NCI-H446 treated with DMSO at 0.1 percent for 48 hours (cell line): ENCODE measurements at regions not wholly inside any gene's neighbourhood (a gene's known extent, or its start where the extent isn't known, plus 50 kb on each side); places are given as distances from the start of the nearest gene placed in this dataset.

Source experiments
- DNase-seq: peaks from one replicate; lab custom pipeline; 2025; lab: John Stamatoyannopoulos, UW

DNA sequence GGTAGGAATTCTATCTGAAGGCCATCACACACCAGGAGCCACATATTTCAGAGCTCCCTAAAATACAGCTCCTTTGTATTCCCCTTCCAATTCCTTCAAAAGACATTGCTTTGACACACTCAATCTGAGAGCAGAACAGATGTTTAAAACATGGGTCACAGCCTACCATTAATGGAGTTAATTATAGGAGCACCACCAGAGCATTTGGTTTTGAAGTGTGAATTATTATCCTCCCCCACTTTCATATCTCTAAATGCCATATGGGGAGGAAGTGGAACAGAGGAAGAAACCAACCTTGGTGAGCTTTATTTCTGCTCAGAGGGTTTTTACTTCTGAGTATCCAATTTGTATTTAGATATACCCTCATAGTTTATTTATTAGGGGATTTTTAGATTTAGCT is 50.7 kb upstream of the TNFRSF21 start:
- DNase-seq = no peak

DNA sequence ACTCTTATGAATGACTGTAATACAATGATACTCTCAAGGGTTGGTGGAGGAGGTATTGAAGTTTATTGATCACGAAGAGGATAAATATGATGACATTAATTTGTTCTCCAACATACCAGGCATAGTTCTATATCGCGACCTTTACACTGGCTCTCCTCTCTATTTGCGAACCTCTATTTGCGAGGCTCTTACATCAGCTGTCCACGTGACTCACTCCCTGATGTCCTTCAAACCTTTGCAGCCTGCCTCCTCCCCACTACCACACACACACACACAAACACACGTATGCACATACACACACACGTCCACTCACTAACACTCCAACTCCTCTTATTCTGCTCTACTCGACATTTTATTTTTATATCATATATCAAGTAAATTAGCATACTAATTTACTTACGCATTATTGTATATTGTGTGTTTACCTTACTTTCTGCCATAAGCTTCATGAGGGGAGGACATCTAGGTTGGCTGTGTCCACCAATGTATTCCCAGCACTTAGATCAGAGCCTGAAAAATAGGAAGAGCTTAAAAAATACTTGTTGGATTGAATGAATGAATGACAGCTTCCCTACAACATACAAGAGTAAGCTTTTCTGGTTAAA is 53.3 kb upstream of the TNFRSF21 start:
- DNase-seq = no peak

- DNase-seq = no peak
Measured at GRCh38 chr6:47363736-47364135, 54.0 kb upstream of the TNFRSF21 start.

DNA sequence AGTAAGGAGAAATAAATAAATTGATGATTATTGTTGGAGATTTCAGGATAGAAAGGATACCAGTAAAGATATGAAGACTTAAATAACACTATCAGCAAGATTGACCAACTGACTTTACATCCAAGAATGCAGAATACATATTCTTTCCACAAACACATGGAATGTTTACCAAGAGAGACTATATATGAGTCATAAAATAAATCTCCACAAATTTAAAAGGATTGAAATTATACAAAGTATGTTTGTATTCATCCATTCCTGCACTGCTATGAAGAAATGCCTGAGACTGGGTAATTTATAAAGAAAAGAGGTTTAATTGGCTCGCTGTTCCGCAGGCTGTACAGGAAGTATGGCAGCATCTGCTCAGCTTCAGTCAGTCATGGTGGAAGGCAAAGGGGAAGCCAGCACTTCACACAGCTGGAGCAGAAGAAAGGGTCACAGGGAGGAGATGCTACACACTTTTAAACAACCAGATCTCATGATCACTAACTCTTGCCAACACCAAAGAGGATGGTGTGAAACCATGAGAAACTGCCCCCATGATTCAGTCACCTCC is 56.7 kb upstream of the TNFRSF21 start:
- DNase-seq = no peak

- DNase-seq = no peak
Measured at GRCh38 chr6:47371139-47371869, 61.6 kb upstream of the TNFRSF21 start.

- DNase-seq = no peak
Measured at GRCh38 chr6:47371870-47372255, 62.2 kb upstream of the TNFRSF21 start.

- DNase-seq = no peak
Measured at GRCh38 chr6:47372318-47372717, 62.6 kb upstream of the TNFRSF21 start.

DNA sequence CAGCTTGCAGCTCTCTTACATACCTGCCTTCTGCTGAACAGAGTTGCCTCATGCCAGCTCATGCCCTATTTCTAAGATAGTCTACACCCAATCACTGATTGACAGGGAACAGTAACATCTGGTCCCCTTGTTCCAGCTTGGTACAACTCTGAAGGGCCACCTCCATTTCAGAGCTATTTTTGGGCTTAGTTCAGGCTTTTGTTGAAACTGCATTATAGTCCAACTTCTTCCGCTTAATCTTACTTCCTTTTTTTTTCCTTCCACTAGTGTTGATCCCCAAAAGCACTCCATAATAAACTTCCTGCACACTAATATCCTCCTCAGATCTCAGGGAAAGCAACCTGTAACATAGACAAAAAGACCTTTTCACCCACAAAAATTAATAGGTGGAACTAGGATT is 65.7 kb upstream of the TNFRSF21 start:
- DNase-seq = no peak

GRCh38 chr6:47376930-47377329 is 67.2 kb upstream of the TNFRSF21 start:
- DNase-seq = no peak

- no peak for DNase-seq
Measured at GRCh38 chr6:47377971-47378370, 68.3 kb upstream of the TNFRSF21 start.

DNA sequence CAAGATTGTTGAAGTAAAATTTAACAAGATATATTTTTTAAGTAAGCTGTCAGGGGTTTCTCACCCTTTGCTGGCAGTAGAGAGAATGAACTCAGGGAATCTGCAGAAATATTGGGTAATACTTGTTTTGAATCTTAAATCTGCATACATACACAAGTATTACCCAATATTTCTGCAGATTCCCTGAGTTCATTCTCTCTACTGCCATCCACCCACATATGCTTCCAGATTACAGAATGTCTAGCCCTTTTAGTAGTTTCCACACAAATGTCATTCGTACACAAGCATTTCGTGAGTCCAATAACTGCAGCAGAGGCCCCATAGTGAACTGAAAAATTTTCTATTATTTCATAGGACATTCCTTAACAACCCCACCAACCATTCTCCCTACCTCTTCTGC is 69.6 kb upstream of the TNFRSF21 start:
- DNase-seq = no peak

- no peak for DNase-seq
Measured at GRCh38 chr6:47380251-47380650, 70.5 kb upstream of the TNFRSF21 start.

- DNase-seq = no peak
Measured at GRCh38 chr6:47381036-47381435, 71.3 kb upstream of the TNFRSF21 start.

- DNase-seq = no peak
Measured at GRCh38 chr6:47383360-47383759, 73.7 kb upstream of the TNFRSF21 start.

GRCh38 chr6:47391675-47392074 is 82.0 kb upstream of the TNFRSF21 start:
- DNase-seq = no peak

DNA sequence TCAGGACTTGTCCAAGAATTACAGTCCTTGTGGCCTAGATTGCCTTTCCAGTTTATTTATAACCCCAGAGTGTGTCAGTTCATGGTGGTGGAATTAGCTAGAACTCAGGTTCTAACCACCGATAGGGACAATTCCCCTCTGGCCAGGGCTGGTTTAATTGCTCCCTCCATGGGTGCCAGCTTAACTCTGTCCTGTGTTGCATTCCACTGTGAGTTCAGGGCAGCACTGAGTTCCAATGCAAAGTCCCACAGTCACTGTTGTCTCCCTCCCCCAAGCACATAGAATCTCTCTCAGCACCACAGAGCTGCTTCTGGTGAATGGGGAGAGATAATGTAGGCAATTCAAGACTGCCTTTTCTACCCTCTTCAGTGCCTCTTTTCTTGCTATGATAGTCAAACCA is 82.5 kb upstream of the TNFRSF21 start:
- no peak for DNase-seq

DNA sequence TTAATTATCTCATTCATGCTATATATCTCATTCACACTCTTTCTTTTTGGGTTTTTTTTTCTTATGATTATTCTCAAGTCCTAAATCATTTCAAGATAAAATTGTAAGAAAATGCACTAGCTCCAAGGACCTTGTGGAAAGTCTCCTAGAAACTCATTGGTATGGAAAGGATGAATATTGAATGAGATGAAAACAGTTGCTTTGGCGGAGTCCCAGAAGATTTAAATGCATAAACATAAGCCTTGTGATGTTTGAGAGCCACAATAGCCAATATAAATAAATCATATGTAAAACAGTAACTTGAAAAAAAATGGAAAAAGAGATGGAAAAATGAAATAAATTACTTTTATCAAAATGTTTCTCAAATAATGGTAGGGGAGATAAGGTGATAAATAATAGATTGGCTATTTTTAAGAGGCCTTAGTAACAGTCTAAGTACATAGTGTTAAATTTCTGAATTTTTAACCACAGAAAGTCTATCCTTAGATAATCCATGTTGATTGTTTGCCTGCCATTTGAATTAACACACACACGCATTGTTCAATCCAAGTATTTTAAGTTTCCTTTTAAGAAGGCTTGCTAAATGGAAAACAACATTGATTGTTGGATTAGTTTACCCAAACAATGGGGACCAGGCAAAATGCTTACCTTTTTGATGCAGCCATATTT is 81.1 kb upstream of the CD2AP start:
- no peak for DNase-seq

DNA sequence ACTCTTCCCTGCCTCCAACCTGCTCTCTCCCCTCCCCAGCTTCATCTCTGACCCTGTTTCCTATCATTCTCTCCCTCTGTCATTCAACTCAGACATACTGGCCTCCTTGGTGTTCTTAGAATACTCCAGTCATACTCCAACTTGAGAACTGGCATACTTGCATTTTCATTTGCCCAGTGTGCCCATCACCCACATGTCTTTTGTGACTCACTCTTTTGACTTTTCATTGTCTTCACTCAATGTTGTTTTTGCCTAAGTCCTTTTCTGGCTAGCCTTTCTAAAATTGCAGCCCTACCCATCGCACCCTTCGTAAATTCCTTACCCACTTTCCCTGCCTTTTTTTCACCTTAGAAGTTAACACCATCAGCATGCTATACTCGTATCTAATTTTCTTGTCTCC is 77.0 kb upstream of the CD2AP start:
- DNase-seq = no peak

DNA sequence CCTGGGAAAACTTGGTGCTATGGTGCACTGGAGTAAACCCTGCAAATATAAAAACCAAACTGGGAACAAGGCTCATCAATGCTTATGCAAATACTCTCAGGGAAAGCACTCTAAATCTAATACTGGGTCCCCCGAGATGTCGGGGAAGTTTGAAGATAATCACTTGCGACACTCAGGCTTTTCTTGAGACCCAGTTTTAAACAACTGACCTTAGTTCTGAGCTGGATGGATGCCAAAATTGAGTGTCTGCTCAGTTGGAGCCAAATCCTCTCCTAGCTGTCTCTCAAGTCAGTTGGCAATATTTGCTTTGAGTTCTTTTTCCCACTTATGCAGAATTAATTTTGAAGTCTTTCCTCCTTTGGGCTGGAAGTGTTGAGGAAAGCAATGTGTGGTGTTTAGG is 75.5 kb upstream of the CD2AP start:
- DNase-seq = no peak

- no peak for DNase-seq
Measured at GRCh38 chr6:47403056-47403455, 74.5 kb upstream of the CD2AP start.

- DNase-seq = no peak
Measured at GRCh38 chr6:47403801-47404200, 73.8 kb upstream of the CD2AP start.

GRCh38 chr6:47404435-47404834 is 73.2 kb upstream of the CD2AP start:
- DNase-seq = no peak

GRCh38 chr6:47405273-47405672 is 72.3 kb upstream of the CD2AP start:
- DNase-seq = no peak
